Loucy (cell line): ENCODE measurements at regions not wholly inside any gene's neighbourhood (a gene's known extent, or its start where the extent isn't known, plus 50 kb on each side); places are given as distances from the start of the nearest gene placed in this dataset.

Source experiments
- H2AFZ ChIP-seq: fragments of 200-600 bp; sonication (generic); 2 replicates; pipeline ENCODE4 v1.6.0; 2016; ENCODE audit warnings: antibody characterized with exemption, mild to moderate bottlenecking, low read length, moderate library complexity
- H3F3A ChIP-seq: fragments of 200-600 bp; 2 replicates; pipeline ENCODE4 v1.6.0; 2016; ENCODE audit warnings: antibody characterized with exemption, low read depth, mild to moderate bottlenecking
- H3K27me3 ChIP-seq: fragments of 200-600 bp; sonication (generic); 2 replicates; pipeline ENCODE4 v1.6.1; 2014; ENCODE audit warnings: low read length, mild to moderate bottlenecking; ENCODE audit not compliant: insufficient read depth, poor library complexity, severe bottlenecking
- H3K36me3 ChIP-seq: fragments of 200-600 bp; sonication (generic); 2 replicates; pipeline ENCODE4 v1.6.1; 2016; ENCODE audit warnings: low read length; ENCODE audit not compliant: insufficient read depth
- H3K4me1 ChIP-seq: fragments of 200-600 bp; sonication (generic); 2 replicates; pipeline ENCODE4 v1.5.1; 2014; ENCODE audit warnings: low read length, mild to moderate bottlenecking; ENCODE audit not compliant: insufficient read depth, poor library complexity, severe bottlenecking
- H3K4me2 ChIP-seq: fragments of 200-600 bp; sonication (generic); 2 replicates; pipeline ENCODE4 v1.6.0; 2014; ENCODE audit warnings: antibody characterized with exemption, low read length, low read depth, mild to moderate bottlenecking; ENCODE audit not compliant: poor library complexity, severe bottlenecking
- H3K4me3 ChIP-seq: fragments of 200-600 bp; sonication (generic); 2 replicates; pipeline ENCODE4 v1.5.1; 2014; ENCODE audit warnings: low read length, mild to moderate bottlenecking, mixed read lengths; ENCODE audit not compliant: poor library complexity, severe bottlenecking
- H3K79me2 ChIP-seq: fragments of 200-600 bp; sonication (generic); 2 replicates; pipeline ENCODE4 v1.6.1; 2014; ENCODE audit warnings: low read length; ENCODE audit not compliant: insufficient read depth
- H3K9ac ChIP-seq: fragments of 200-600 bp; sonication (generic); 2 replicates; pipeline ENCODE4 v1.6.0; 2014; ENCODE audit warnings: mild to moderate bottlenecking, low read depth, low read length, moderate library complexity; ENCODE audit not compliant: poor library complexity, severe bottlenecking
- H3K9me2 ChIP-seq: fragments of 200-600 bp; sonication (generic); replicated peaks from 2 replicates; pipeline ENCODE4 v1.6.1; 2016; ENCODE audit warnings: low read depth, low read length, mixed read lengths
- H3K9me3 ChIP-seq: fragments of 200-600 bp; sonication (generic); 2 replicates; pipeline ENCODE4 v1.6.1; 2014; ENCODE audit warnings: mild to moderate bottlenecking, antibody characterized with exemption, low read length, low read depth; ENCODE audit not compliant: insufficient read depth
- H4K20me1 ChIP-seq: fragments of 200-600 bp; sonication (generic); 2 replicates; pipeline ENCODE4 v1.6.0; 2014; ENCODE audit warnings: antibody characterized with exemption, low read length, mild to moderate bottlenecking; ENCODE audit not compliant: insufficient read depth, poor library complexity, severe bottlenecking
- CTCF ChIP-seq: fragments of 200-600 bp; sonication (generic); conservative IDR thresholded peaks from 2 replicates; pipeline ENCODE4 v1.5.1; 2014; ENCODE audit warnings: mild to moderate bottlenecking, antibody characterized with exemption, low read length
- EZH2phosphoT487 ChIP-seq: fragments of 200-600 bp; IDR thresholded peaks from 2 replicates; pipeline ENCODE4 v1.6.1; 2018; ENCODE audit warnings: antibody characterized with exemption, mild to moderate bottlenecking, moderate library complexity, borderline replicate concordance

GRCh38 chr12:130083734-130084133, 78.5 kb upstream of the FZD10 start:
- Histone ChIP-seq H3K4me3 (no peak overlapping the region), H3K9me2 (no peaks in the 10 kb centered on the region), H3K4me2 (no peak overlapping the region), H3K4me1 (peaks cover 41% of the 10 kb centered on the region), H4K20me1 (no peaks in the 10 kb centered on the region), H3F3A (0 out of 2 replicates have a peak, but pooled peaks cover 2% of the 10 kb centered on the region), H3K27me3 (no peaks in the 10 kb centered on the region), H3K36me3 (no peaks in the 10 kb centered on the region), H3K9me3 (no peaks in the 10 kb centered on the region), H3K9ac (no peak overlapping the region), H2AFZ (no peak overlapping the region), H3K79me2 (no peaks in the 10 kb centered on the region)
- TF ChIP-seq CTCF, result no peak
- no peak for TF ChIP-seq EZH2phosphoT487

GRCh38 chr12:130084359-130084758, 77.9 kb upstream of the FZD10 start:
- no peak overlapping the region for H3K4me2 ChIP-seq
- peaks cover 41% of the 10 kb centered on the region for H3K4me1 ChIP-seq
- no peaks in the 10 kb centered on the region for H3K79me2 ChIP-seq
- H3K36me3 ChIP-seq, result no peaks in the 10 kb centered on the region
- H4K20me1 ChIP-seq, result no peaks in the 10 kb centered on the region
- no peaks in the 10 kb centered on the region for H3K27me3 ChIP-seq
- H3K9me3 ChIP-seq, result no peaks in the 10 kb centered on the region
- no peak overlapping the region for H3K4me3 ChIP-seq
- no peak overlapping the region for H2AFZ ChIP-seq
- TF ChIP-seq EZH2phosphoT487, result no peak
- TF ChIP-seq CTCF, result no peak
- no peak overlapping the region for H3K9ac ChIP-seq
- H3F3A ChIP-seq, result 0 out of 2 replicates have a peak, but pooled peaks cover 2% of the 10 kb centered on the region
- H3K9me2 ChIP-seq, result no peaks in the 10 kb centered on the region

- Histone ChIP-seq H3K4me1 (peaks cover 41% of the 10 kb centered on the region), H3K4me2 (peak overlapping the region; percentile 91), H3K79me2 (no peaks in the 10 kb centered on the region), H3K27me3 (no peaks in the 10 kb centered on the region), H3K9me3 (no peaks in the 10 kb centered on the region), H3F3A (0 out of 2 replicates have a peak, but pooled peaks cover 2% of the 10 kb centered on the region), H3K36me3 (no peaks in the 10 kb centered on the region), H3K9ac (peak overlapping the region; percentile 81), H3K4me3 (peak overlapping the region; percentile 69), H4K20me1 (no peaks in the 10 kb centered on the region), H2AFZ (peak overlapping the region; percentile 88), H3K9me2 (no peaks in the 10 kb centered on the region)
- TF ChIP-seq EZH2phosphoT487 (no peak), CTCF (no peak)
Observed at GRCh38 chr12:130086248-130086647, 76.0 kb upstream of the FZD10 start.
